ENCODE measurements at regions not wholly inside any gene's neighbourhood (a gene's known extent, or its start where the extent isn't known, plus 50 kb on each side); places are given as distances from the start of the nearest gene placed in this dataset.

DNA sequence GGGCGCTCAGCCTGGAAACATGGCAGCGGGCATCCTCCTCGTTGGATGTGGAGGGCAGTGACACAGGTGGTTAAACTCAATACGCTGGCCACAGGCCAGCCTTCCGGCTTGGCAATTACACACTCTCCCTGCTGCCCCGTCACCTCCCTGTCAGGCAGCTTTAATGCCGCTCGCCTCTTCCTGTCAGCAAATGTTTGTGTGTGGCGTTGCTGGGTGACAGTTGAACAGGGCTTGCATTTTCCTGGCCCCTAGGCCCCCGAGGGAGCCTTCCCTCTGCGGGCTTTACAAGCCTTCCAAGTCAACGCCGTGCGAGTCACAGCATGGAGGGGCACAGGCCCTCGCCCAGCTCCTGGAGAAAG is 620.0 kb downstream of the BCOR start:
- no peak overlapping the region for H3K9ac ChIP-seq (ENCODE audit: insufficient read depth in 1 of 2, low read depth in 2 of 2, low read length in 2 of 2)
- no peaks in the 10 kb centered on the region for H3K36me3 ChIP-seq (ENCODE audit: control insufficient read depth, insufficient read depth, low read length)
- intact Hi-C loops (cut with micrococcal nuclease), result no loop called here
- H3K4me3 ChIP-seq, result no peak overlapping the region
- FAIRE-seq (no peak), ATAC-seq (no peak), DNase-seq (ENCODE audit: extremely low read depth in 1 of 4, low spot score in 3 of 4) (no peak)
- H3K27ac ChIP-seq (ENCODE audit: extremely low read depth, low read depth, low read length), result no peak overlapping the region
- POLR2A ChIA-PET, result no interaction called here
- no peak overlapping the region for H3K4me2 ChIP-seq (ENCODE audit: insufficient read depth, low read length)
- CTCF ChIA-PET (ENCODE audit: low intra/inter-chr PET ratio), result no interaction called here
- no peaks in the 10 kb centered on the region for H3K9me3 ChIP-seq (replicated peaks; ENCODE audit: control insufficient read depth, insufficient read depth, low read depth, low read length)
- H3K4me1 ChIP-seq (replicated peaks in 1 of 2; ENCODE audit: control insufficient read depth in 2 of 2, insufficient read depth in 2 of 2, low read length in 2 of 2), result peaks cover 14 to 16% of the 10 kb centered on the region in 2 experiments; a peak in 4 of 5 replicates
- WGBS (ENCODE audit: insufficient coverage, low coverage, missing lambda C conversion rate), result 41% methylated on average over 10 of the region's 15 CpGs
- H4K20me1 ChIP-seq (replicated peaks; ENCODE audit: control insufficient read depth, insufficient read depth, low read length), result no peaks in the 10 kb centered on the region
- TF ChIP-seq NFYB (IDR thresholded peaks at IDR 0.05; ENCODE audit: extremely low read depth, insufficient read length) (no peak), NCOA2 (IDR thresholded peaks at IDR 0.05; ENCODE audit: partially characterized antibody in 2 of 2) (no peak), JUN (IDR thresholded peaks at IDR 0.05; ENCODE audit: borderline replicate concordance, low read depth, low read length) (no peak), JUN (CRISPR knock-in tag; IDR thresholded peaks at IDR 0.05; ENCODE audit: borderline replicate concordance) (no peak)
- TF ChIP-seq, protein P1, sequence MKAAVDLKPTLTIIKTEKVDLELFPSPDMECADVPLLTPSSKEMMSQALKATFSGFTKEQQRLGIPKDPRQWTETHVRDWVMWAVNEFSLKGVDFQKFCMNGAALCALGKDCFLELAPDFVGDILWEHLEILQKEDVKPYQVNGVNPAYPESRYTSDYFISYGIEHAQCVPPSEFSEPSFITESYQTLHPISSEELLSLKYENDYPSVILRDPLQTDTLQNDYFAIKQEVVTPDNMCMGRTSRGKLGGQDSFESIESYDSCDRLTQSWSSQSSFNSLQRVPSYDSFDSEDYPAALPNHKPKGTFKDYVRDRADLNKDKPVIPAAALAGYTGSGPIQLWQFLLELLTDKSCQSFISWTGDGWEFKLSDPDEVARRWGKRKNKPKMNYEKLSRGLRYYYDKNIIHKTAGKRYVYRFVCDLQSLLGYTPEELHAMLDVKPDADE (conservative IDR thresholded peaks at IDR 0.05; ENCODE audit: control insufficient read depth, low read depth, low read length), result no peak
- TF ChIP-seq, protein P2, sequence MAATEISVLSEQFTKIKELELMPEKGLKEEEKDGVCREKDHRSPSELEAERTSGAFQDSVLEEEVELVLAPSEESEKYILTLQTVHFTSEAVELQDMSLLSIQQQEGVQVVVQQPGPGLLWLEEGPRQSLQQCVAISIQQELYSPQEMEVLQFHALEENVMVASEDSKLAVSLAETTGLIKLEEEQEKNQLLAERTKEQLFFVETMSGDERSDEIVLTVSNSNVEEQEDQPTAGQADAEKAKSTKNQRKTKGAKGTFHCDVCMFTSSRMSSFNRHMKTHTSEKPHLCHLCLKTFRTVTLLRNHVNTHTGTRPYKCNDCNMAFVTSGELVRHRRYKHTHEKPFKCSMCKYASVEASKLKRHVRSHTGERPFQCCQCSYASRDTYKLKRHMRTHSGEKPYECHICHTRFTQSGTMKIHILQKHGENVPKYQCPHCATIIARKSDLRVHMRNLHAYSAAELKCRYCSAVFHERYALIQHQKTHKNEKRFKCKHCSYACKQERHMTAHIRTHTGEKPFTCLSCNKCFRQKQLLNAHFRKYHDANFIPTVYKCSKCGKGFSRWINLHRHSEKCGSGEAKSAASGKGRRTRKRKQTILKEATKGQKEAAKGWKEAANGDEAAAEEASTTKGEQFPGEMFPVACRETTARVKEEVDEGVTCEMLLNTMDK (IDR thresholded peaks at IDR 0.05; ENCODE audit: borderline replicate concordance, insufficient read depth, low read depth, low read length, poor library complexity, severe bottlenecking), result no peak
- TF ChIP-seq, protein P3, sequence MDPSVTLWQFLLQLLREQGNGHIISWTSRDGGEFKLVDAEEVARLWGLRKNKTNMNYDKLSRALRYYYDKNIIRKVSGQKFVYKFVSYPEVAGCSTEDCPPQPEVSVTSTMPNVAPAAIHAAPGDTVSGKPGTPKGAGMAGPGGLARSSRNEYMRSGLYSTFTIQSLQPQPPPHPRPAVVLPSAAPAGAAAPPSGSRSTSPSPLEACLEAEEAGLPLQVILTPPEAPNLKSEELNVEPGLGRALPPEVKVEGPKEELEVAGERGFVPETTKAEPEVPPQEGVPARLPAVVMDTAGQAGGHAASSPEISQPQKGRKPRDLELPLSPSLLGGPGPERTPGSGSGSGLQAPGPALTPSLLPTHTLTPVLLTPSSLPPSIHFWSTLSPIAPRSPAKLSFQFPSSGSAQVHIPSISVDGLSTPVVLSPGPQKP (CRISPR knock-in tag; IDR thresholded peaks at IDR 0.05), result no peak
- in situ Hi-C loops (cut with MboI), result no loop called here
- no peaks in the 10 kb centered on the region for H3K27me3 ChIP-seq (ENCODE audit: control insufficient read depth in 2 of 2, insufficient read depth in 2 of 2, low read length in 2 of 2)
- H2AFZ ChIP-seq (ENCODE audit: low read depth, low read length), result no peak overlapping the region
- H3K9me1 ChIP-seq (ENCODE audit: control insufficient read depth, insufficient read depth, low read length), result no peaks in the 10 kb centered on the region
- no peaks in the 10 kb centered on the region for H3K79me2 ChIP-seq (ENCODE audit: control insufficient read depth, insufficient read depth, low read length)
- BruUV-seq (replicated peaks), result no TSS peak
